ENCODE measurements at regions not wholly inside any gene's neighbourhood (a gene's known extent, or its start where the extent isn't known, plus 50 kb on each side); places are given as distances from the start of the nearest gene placed in this dataset.
"Not testable (repeated sequence)": the region's sequence is repeated elsewhere in the genome, so short reads cannot be mapped to it uniquely, and the experiment has no call there.

DNA sequence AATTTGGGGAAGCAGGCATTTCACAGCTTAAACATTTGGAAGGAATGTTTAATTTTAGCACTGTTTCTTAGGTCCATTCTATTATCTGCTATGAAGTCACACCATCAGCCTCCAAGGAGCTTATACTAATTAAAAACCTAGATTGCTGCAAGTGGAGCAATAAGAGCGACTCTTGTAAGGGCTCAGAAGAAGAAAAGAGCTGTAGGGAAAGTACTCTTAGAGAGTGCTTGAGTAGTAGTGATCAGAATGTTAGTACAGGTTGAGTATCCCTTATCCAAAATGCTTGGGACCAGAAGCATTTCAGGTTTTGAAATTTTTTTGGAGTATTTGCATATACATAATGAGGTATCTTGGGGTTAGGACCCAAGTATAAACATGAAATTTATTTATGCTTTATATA, 285.3 kb downstream of the UBE3D start:
- H3K27ac ChIP-seq: no peak overlapping the region

DNA sequence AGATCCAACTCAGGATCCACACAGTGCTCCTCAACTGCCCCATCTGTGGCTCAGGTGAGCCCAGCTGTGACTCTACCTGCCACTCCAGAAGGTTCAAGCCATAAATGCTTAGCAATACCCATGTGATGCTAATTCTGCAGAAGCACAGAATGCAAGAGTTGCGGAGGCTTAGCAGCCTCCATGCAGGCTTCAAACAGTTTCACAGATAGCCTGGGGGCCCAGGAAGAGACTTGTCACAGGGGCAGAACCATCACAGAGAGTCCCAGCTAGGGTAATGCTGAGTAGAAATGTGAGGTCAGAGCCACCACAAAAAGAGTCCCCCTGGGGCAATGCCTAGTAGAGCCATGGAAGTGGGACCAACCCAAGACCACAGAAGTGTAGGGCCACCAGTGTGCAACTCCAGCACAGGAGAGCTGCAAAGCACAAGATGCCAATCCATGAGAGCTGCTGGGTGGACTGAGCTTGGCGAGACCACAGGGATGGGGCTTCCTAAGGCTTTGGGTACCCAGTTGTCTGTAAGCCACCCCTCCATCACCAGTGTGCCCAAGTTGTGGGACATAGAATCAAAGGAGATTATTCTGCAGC, 283.9 kb downstream of the UBE3D start:
- TF ChIP-seq, protein P1, sequence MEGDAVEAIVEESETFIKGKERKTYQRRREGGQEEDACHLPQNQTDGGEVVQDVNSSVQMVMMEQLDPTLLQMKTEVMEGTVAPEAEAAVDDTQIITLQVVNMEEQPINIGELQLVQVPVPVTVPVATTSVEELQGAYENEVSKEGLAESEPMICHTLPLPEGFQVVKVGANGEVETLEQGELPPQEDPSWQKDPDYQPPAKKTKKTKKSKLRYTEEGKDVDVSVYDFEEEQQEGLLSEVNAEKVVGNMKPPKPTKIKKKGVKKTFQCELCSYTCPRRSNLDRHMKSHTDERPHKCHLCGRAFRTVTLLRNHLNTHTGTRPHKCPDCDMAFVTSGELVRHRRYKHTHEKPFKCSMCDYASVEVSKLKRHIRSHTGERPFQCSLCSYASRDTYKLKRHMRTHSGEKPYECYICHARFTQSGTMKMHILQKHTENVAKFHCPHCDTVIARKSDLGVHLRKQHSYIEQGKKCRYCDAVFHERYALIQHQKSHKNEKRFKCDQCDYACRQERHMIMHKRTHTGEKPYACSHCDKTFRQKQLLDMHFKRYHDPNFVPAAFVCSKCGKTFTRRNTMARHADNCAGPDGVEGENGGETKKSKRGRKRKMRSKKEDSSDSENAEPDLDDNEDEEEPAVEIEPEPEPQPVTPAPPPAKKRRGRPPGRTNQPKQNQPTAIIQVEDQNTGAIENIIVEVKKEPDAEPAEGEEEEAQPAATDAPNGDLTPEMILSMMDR (conservative IDR thresholded peaks at IDR 0.05): no peak
- TF ChIP-seq ZFX (IDR thresholded peaks at IDR 0.05): no peak
- H3K27ac ChIP-seq: no peak overlapping the region

More for the DNA sequence above, 285.3 kb downstream of the UBE3D start:
- no peak for TF ChIP-seq ZFX (IDR thresholded peaks at IDR 0.05)
- TF ChIP-seq, protein P1 (conservative IDR thresholded peaks at IDR 0.05): no peak

DNA sequence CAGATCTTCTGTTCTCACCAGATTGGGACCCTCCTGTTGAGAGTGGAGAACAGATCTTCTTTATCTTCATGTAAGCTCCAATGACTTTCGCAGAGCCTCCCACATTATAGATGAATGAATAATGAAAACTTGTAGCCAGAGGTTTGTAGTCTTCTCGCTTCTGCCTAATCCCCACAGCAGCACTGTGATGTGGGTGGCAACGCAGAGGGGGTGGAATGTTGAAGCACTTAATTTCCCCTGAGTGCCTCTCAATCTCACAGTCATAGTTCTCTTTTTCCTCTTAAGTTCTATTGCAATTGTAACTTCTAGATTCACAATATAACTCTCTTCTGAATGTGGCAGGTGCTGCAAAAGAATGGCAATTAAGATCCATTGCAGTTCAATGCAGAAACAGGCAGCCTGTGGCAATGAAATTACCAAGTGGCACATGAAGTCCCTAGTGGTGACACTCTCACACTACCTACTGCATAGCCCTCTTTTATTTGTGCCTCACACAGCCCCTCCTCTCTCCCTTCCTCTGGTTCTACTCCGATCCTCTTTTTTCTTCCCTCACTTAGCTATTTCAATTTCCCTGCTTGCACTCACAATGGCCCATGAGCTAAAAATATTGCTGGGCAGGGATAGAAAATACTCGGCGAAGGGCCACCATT, 281.9 kb downstream of the UBE3D start:
- H3K27ac ChIP-seq: no peak overlapping the region
- no peak for TF ChIP-seq ZFX (IDR thresholded peaks at IDR 0.05)
- TF ChIP-seq, protein P1 (conservative IDR thresholded peaks at IDR 0.05): peak; percentile 35

DNA sequence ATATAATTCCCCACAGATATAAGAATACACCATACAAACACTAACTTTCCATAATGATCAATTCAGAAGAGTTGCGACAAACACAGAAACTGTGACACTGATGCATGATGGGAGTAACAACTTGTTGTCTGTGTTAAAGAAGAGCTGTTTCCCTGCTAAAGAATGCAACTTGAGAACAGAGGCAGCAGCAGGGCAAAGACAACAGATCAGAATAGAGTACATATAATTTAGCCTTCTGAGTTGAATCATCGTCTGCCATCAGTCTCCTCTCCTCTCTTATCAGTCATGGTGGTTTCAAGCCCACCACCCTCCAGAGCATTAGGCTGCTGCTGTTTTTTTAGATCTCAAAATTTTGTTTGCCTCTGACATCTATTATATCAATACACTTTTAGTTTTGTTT, 280.4 kb downstream of the UBE3D start:
- TF ChIP-seq, protein P1 (conservative IDR thresholded peaks at IDR 0.05): no peak
- no peak for TF ChIP-seq ZFX (IDR thresholded peaks at IDR 0.05)

DNA sequence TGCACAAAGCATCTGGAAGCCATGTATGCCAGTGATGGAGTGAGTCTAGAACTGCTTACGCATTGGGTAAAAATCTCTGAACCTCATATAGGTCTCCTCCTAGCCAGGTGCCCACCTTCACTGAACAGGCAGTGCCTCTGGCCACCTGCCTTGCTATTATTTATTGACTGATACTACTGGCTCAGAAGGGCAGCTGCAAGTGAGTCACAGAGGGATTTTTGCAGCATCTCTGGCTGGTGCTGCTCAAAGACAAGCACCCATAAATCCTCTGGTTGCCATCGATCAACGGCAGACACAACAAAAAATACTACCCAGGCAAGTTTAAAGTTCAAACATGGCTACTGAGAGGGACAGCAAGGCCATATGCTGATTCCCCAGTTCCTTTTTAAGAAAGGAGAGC, 279.4 kb downstream of the UBE3D start:
- H3K27ac ChIP-seq: no peak overlapping the region
- no peak for TF ChIP-seq ZFX (IDR thresholded peaks at IDR 0.05)
- TF ChIP-seq, protein P1 (conservative IDR thresholded peaks at IDR 0.05): no peak

More for the DNA sequence above, 280.4 kb downstream of the UBE3D start:
- H3K27ac ChIP-seq: no peak overlapping the region

DNA sequence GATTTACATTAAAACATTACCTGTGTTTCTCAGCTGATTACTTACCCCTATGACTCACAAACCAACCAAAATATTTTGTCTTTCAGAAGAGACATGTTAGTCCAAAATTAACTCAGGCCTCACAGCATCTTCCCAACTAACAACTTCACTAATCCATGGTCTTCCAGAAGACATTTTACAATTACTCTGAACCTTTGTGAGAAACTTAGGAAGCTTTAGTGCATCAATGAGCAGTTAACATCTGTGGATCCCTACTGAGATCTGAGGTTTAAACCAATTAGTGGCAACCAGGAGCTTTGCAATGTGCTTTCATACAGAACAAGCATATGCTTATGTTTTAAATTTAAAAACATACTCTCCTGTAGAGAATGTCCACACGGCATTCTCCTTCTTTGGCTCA, 269.7 kb downstream of the UBE3D start:
- no peak for TF ChIP-seq ZFX (IDR thresholded peaks at IDR 0.05)
- TF ChIP-seq, protein P1 (conservative IDR thresholded peaks at IDR 0.05): no peak
- no peak overlapping the region for H3K27ac ChIP-seq

DNA sequence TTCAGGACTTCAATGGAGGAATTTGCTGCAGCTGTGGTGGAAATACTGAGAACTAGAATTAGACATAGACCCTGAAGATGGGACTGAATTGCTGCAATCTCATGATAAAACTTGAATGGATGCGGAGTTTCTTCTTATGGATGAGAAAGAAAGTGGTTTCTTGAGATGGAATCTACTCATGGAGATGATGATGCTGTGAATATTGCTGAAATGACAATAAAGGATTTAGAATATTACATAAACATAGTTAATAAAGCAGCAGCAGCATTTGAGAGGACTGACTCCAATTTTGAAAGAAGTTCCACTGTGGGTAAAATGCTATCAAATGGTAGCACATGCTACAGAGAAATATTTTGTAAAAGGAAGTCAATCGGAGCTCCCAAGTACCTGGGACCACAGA, 264.6 kb downstream of the UBE3D start:
- H3K27ac ChIP-seq: no peak overlapping the region
- TF ChIP-seq ZFX (IDR thresholded peaks at IDR 0.05): no peak
- TF ChIP-seq, protein P1 (conservative IDR thresholded peaks at IDR 0.05): no peak

DNA sequence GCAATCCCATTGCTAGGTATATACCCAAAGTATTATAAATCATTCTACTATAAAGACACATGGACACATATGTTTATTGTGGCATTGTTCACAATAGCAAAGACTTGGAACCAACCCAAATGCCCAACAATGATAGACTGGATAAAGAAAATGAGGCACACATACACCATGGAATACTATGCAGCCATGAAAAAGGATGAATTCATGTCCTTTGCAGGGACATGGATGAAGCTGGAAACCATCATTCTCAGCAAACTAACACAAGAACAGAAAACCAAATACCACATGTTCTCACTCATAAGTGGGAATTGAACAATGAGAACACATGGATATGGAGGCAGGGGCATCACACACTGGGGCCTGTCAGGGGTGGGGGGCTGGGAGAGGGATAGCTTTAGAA, 249.4 kb downstream of the UBE3D start:
- not testable (repeated sequence) for H3K27ac ChIP-seq

All from C4-2B (cell line).